Superior temporal gyrus (tissue), 1 donor: ENCODE measurements at regions not wholly inside any gene's neighbourhood (a gene's known extent, or its start where the extent isn't known, plus 50 kb on each side); places are given as distances from the start of the nearest gene placed in this dataset.
A peak's percentile ranks its signal among the peaks of the same experiment; 100 is the strongest.

Source experiments
- DNase-seq: peaks from one replicate; pipeline ENCODE4 v3.0.0-alpha.2; 2016; ENCODE audit errors: extremely low spot score

- peak; percentile 64 for DNase-seq
Observed at GRCh38 chr12:77352946-77353345, 287.6 kb upstream of the E2F7 start.

GRCh38 chr12:77351860-77352259 is 286.5 kb upstream of the E2F7 start:
- DNase-seq: no peak

- DNase-seq: no peak
Observed at GRCh38 chr12:77349689-77350370, 284.5 kb upstream of the E2F7 start.

GRCh38 chr12:77347017-77347416 is 281.6 kb upstream of the E2F7 start:
- DNase-seq: no peak

- DNase-seq: no peak
Observed at GRCh38 chr12:77345336-77345735, 280.0 kb upstream of the E2F7 start.

- no peak for DNase-seq
Observed at GRCh38 chr12:77344651-77345050, 279.3 kb upstream of the E2F7 start.

GRCh38 chr12:77343291-77343690 is 277.9 kb upstream of the E2F7 start:
- no peak for DNase-seq

- no peak for DNase-seq
Observed at GRCh38 chr12:77342253-77342652, 276.9 kb upstream of the E2F7 start.

- DNase-seq: peak; percentile 67
Observed at GRCh38 chr12:77339610-77340009, 274.2 kb upstream of the E2F7 start.

- no peak for DNase-seq
Observed at GRCh38 chr12:77337362-77337761, 272.0 kb upstream of the E2F7 start.

- DNase-seq: no peak
Observed at GRCh38 chr12:77334806-77335205, 269.4 kb upstream of the E2F7 start.

GRCh38 chr12:77328326-77328725 is 263.0 kb upstream of the E2F7 start:
- no peak for DNase-seq

- peak; percentile 39 for DNase-seq
Observed at GRCh38 chr12:77325511-77326236, 260.3 kb upstream of the E2F7 start.

GRCh38 chr12:77324763-77325468 is 259.5 kb upstream of the E2F7 start:
- DNase-seq: peak; percentile 68

- no peak for DNase-seq
Observed at GRCh38 chr12:77324416-77324762, 259.0 kb upstream of the E2F7 start.

- DNase-seq: peak; percentile 47
Observed at GRCh38 chr12:77323788-77324415, 258.5 kb upstream of the E2F7 start.

GRCh38 chr12:77319166-77319565 is 253.8 kb upstream of the E2F7 start:
- DNase-seq: no peak

GRCh38 chr12:77315407-77315806 is 250.0 kb upstream of the E2F7 start:
- DNase-seq: no peak

- no peak for DNase-seq
Observed at GRCh38 chr12:77314378-77315052, 249.1 kb upstream of the E2F7 start.

GRCh38 chr12:77308056-77308455 is 242.7 kb upstream of the E2F7 start:
- DNase-seq: peak; percentile 8

GRCh38 chr12:77300811-77301210 is 235.4 kb upstream of the E2F7 start:
- no peak for DNase-seq
